Activated CD8-positive, alpha-beta memory T cell treated with anti-CD3 and anti-CD28 coated beads, Interleukin-2, amount 10 ng/mL, durations not matched to agents 7 days and 5 days (primary cell): ENCODE measurements at regions not wholly inside any gene's neighbourhood (a gene's known extent, or its start where the extent isn't known, plus 50 kb on each side); places are given as distances from the start of the nearest gene placed in this dataset.

Experiments
- ATAC-seq: fragments of 150-1000 bp; cut with Tn5 transposase; one replicate; pipeline ENCODE4 v1.10.0; 2021; ENCODE audit warnings: moderate library complexity
- CTCF ChIA-PET: fragments of 350-600 bp; sonication (Branson Sonifier 250); formaldehyde crosslinking; loops from one replicate; lab custom pipeline; 2021; ENCODE audit warnings: antibody characterized with exemption; lab: Charles Lee
- DNase-seq: peaks from one replicate; pipeline ENCODE4 v3.0.0-alpha.2; 2020
- H3K27ac Mint-ChIP-seq: one replicate; pipeline ENCODE4 v1.8.0; 2021; ENCODE audit warnings: mild to moderate bottlenecking, mixed read lengths
- H3K27me3 Mint-ChIP-seq: one replicate; pipeline ENCODE4 v1.8.0; 2021; ENCODE audit warnings: mixed read lengths
- H3K36me3 Mint-ChIP-seq: one replicate; pipeline ENCODE4 v1.8.0; 2021; ENCODE audit warnings: mild to moderate bottlenecking, mixed read lengths
- H3K4me1 Mint-ChIP-seq: one replicate; pipeline ENCODE4 v1.8.0; 2021; ENCODE audit warnings: mixed read lengths
- H3K4me3 Mint-ChIP-seq: one replicate; pipeline ENCODE4 v1.8.0; 2021; ENCODE audit warnings: mild to moderate bottlenecking, moderate library complexity, mixed read lengths
- H3K9me3 Mint-ChIP-seq: one replicate; pipeline ENCODE4 v1.8.0; 2022; ENCODE audit warnings: low read depth, mixed read lengths

GRCh38 chr11:69919659-69920344 lies 100.6 kb upstream of the FGF3 start:
- H3K36me3 Mint-ChIP-seq, result no peaks in the 10 kb centered on the region
- H3K9me3 Mint-ChIP-seq, result no peaks in the 10 kb centered on the region
- no peak overlapping the region for H3K27ac Mint-ChIP-seq
- no peak for ATAC-seq
- no peaks in the 10 kb centered on the region for H3K4me1 Mint-ChIP-seq
- DNase-seq, result no peak
- CTCF ChIA-PET, result interaction anchor here (0.8 to 2.3 kb wide), 3 partner anchors 18 to 276 kb away, joined by 3 to 11 read pairs (median 3); no protein-coding TSS in a partner anchor
- H3K4me3 Mint-ChIP-seq, result no peak overlapping the region
- peaks cover 6% of the 10 kb centered on the region for H3K27me3 Mint-ChIP-seq

- H3K4me1 Mint-ChIP-seq, result no peaks in the 10 kb centered on the region
- DNase-seq, result no peak
- H3K27me3 Mint-ChIP-seq, result peaks cover 13% of the 10 kb centered on the region
- CTCF ChIA-PET, result interaction anchor here (0.8 to 2.3 kb wide), 2 partner anchors 271 to 275 kb away, joined by 3 to 11 read pairs; no protein-coding TSS in a partner anchor
- H3K27ac Mint-ChIP-seq, result no peak overlapping the region
- no peaks in the 10 kb centered on the region for H3K36me3 Mint-ChIP-seq
- ATAC-seq, result no peak
- H3K4me3 Mint-ChIP-seq, result no peak overlapping the region
- no peaks in the 10 kb centered on the region for H3K9me3 Mint-ChIP-seq
These were observed 101.3 kb upstream of the FGF3 start for GRCh38 chr11:69920345-69921127.

GRCh38 chr11:69921128-69922014 lies 102.2 kb upstream of the FGF3 start:
- no peak for DNase-seq
- Mint-ChIP-seq H3K4me3 (no peak overlapping the region), H3K4me1 (no peaks in the 10 kb centered on the region), H3K27ac (no peak overlapping the region), H3K36me3 (no peaks in the 10 kb centered on the region), H3K27me3 (peaks cover 22% of the 10 kb centered on the region), H3K9me3 (no peaks in the 10 kb centered on the region)
- CTCF ChIA-PET, result interaction anchor here (0.8 to 1.3 kb wide), 3 partner anchors 270 to 275 kb away, joined by 3 read pairs; no protein-coding TSS in a partner anchor
- no peak for ATAC-seq

- Mint-ChIP-seq H3K9me3 (no peaks in the 10 kb centered on the region), H3K27ac (no peak overlapping the region), H3K4me1 (peaks cover 2% of the 10 kb centered on the region), H3K27me3 (peaks cover 27% of the 10 kb centered on the region), H3K36me3 (no peaks in the 10 kb centered on the region), H3K4me3 (no peak overlapping the region)
- DNase-seq, result no peak
- ATAC-seq, result no peak
- CTCF ChIA-PET, result interaction anchor here (1.3 kb wide), 1 partner anchor 270 kb away, joined by 3 read pairs; no protein-coding TSS in a partner anchor
These were observed 102.9 kb upstream of the FGF3 start for GRCh38 chr11:69922015-69922595.

- peaks cover 30% of the 10 kb centered on the region for H3K27me3 Mint-ChIP-seq
- H3K9me3 Mint-ChIP-seq, result no peaks in the 10 kb centered on the region
- no peak for DNase-seq
- no peaks in the 10 kb centered on the region for H3K36me3 Mint-ChIP-seq
- no peak for ATAC-seq
- H3K4me1 Mint-ChIP-seq, result peaks cover 2% of the 10 kb centered on the region
- no peak overlapping the region for H3K4me3 Mint-ChIP-seq
- H3K27ac Mint-ChIP-seq, result no peak overlapping the region
- CTCF ChIA-PET, result interaction anchor here (1.3 kb wide), 1 partner anchor 269 kb away, joined by 3 read pairs; no protein-coding TSS in a partner anchor
These were observed 103.4 kb upstream of the FGF3 start for GRCh38 chr11:69922596-69923111.

- CTCF ChIA-PET, result no interaction called here
- Mint-ChIP-seq H3K36me3 (no peaks in the 10 kb centered on the region), H3K27ac (no peak overlapping the region), H3K27me3 (peaks cover 36% of the 10 kb centered on the region), H3K4me1 (peaks cover 2% of the 10 kb centered on the region), H3K4me3 (no peak overlapping the region), H3K9me3 (no peaks in the 10 kb centered on the region)
- no peak for DNase-seq
- no peak for ATAC-seq
These were observed 104.0 kb upstream of the FGF3 start for GRCh38 chr11:69923196-69923595.

GRCh38 chr11:69923641-69924307 lies 104.6 kb upstream of the FGF3 start:
- CTCF ChIA-PET, result no interaction called here
- Mint-ChIP-seq H3K27ac (no peak overlapping the region), H3K4me1 (peaks cover 2% of the 10 kb centered on the region), H3K4me3 (no peak overlapping the region), H3K36me3 (no peaks in the 10 kb centered on the region), H3K9me3 (no peaks in the 10 kb centered on the region), H3K27me3 (peaks cover 36% of the 10 kb centered on the region)
- DNase-seq, result no peak
- ATAC-seq, result no peak

- Mint-ChIP-seq H3K4me1 (peaks cover 2% of the 10 kb centered on the region), H3K9me3 (no peaks in the 10 kb centered on the region), H3K27ac (no peak overlapping the region), H3K36me3 (no peaks in the 10 kb centered on the region), H3K4me3 (no peak overlapping the region), H3K27me3 (peaks cover 36% of the 10 kb centered on the region)
- DNase-seq (no peak), ATAC-seq (no peak)
- CTCF ChIA-PET, result no interaction called here
These were observed 105.3 kb upstream of the FGF3 start for GRCh38 chr11:69924308-69925161.

GRCh38 chr11:69925366-69926196 lies 106.4 kb upstream of the FGF3 start:
- CTCF ChIA-PET, result no interaction called here
- no peak for ATAC-seq
- no peaks in the 10 kb centered on the region for H3K9me3 Mint-ChIP-seq
- H3K4me3 Mint-ChIP-seq, result no peak overlapping the region
- H3K27me3 Mint-ChIP-seq, result peaks cover 36% of the 10 kb centered on the region
- H3K36me3 Mint-ChIP-seq, result no peaks in the 10 kb centered on the region
- DNase-seq, result no peak
- H3K27ac Mint-ChIP-seq, result no peak overlapping the region
- H3K4me1 Mint-ChIP-seq, result peaks cover 2% of the 10 kb centered on the region

GRCh38 chr11:69926376-69927050 lies 107.3 kb upstream of the FGF3 start:
- Mint-ChIP-seq H3K36me3 (no peaks in the 10 kb centered on the region), H3K27ac (no peak overlapping the region), H3K27me3 (peaks cover 36% of the 10 kb centered on the region), H3K9me3 (no peaks in the 10 kb centered on the region), H3K4me3 (no peak overlapping the region), H3K4me1 (peaks cover 2% of the 10 kb centered on the region)
- no peak for DNase-seq
- no peak for ATAC-seq
- CTCF ChIA-PET, result no interaction called here
